Stimulated activated CD4-positive, alpha-beta T cell treated with anti-CD3 and anti-CD28 coated beads, Interleukin-15, amount 100 ng/mL, for 24 hours (primary cell): ENCODE measurements at regions not wholly inside any gene's neighbourhood (a gene's known extent, or its start where the extent isn't known, plus 50 kb on each side); places are given as distances from the start of the nearest gene placed in this dataset.

ENCODE experiments used
- DNase-seq: peaks from one replicate; pipeline ENCODE4 v3.0.0-alpha.2; 2020

- DNase-seq: no peak
Measured at GRCh38 chr5:77157732-77158532, 52.5 kb upstream of the PDE8B start.

- no peak for DNase-seq
Measured at GRCh38 chr5:77156379-77156778, 54.1 kb upstream of the PDE8B start.

GRCh38 chr5:77155179-77155785 lies 55.2 kb upstream of the PDE8B start:
- peak; percentile 23 for DNase-seq

GRCh38 chr5:77152441-77152840 lies 58.0 kb upstream of the PDE8B start:
- no peak for DNase-seq

- no peak for DNase-seq
Measured at GRCh38 chr5:77151501-77151900, 59.0 kb upstream of the PDE8B start.

DNA sequence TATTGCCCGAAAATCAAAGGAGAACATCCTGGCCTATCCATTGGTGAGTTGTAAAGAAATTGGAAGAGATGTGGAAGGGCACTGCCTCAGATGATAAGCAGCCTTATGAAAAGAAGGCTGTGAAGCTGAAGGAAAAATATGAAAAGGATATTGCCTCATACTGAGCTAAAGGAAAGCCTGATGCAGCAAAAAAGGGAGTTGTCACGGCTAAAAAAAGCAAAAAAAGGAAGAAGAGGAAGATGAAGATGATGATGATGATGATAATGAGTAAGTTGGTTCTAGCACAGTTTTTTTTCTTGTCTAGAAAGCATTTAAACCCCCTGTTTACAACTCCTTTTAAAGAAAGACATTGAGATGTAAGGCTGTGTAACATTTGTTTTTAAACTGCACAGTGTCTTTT lies 59.8 kb upstream of the ZBED3 start:
- no peak for DNase-seq

DNA sequence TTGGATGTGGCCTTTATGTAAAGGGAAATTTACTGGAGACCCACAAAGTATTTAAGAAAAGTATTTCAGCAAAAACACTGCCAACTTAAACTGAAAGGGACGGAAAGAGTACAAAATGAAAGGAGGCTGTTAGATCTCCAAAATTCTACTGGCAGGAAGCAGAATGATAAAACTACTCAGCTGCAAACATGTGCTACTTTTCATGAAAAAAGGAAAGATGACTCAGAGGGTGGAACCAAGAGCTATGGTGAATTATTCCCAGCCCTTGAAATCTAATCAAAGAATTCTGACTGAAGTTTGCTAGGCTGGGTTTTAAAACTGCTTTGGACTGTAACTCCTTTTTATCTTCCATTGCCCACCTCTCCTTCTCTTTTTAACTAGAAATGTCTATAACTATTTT lies 58.6 kb upstream of the ZBED3 start:
- no peak for DNase-seq

DNA sequence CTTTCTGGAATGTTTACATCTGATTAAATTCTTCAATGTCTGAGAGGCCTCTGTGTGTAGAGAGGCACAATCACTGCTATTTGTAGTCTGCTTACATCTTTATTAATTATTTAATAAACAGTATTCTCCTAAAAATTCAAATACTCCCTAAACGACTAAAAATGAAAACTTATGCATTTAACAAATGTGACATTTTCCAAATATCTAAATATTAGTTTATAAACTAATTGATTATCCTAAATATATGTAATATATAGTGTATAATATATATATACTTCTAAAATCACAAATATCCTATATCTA lies 57.7 kb upstream of the ZBED3 start:
- DNase-seq: no peak

- DNase-seq: peak; percentile 71
Measured at GRCh38 chr5:77143998-77144836, 57.1 kb upstream of the ZBED3 start.

DNA sequence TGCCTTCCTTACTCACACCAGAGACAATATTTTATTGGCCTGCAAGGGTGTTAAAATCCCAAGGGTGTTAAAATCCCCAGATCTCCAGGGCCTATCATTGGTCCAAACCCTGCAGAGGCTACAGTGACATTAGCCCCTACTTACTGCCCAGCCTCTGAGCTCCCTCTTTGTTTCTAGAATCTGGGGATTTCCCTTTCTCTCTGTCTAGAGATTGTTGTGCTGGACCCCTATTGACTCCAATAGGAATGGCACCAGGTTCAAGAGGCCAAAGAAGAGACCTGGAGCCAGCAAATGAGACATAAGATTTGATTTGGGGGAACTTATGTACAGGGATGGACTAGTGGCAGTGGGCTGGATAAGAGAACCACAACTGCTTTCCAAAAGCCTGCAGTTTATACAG lies 53.3 kb upstream of the ZBED3 start:
- DNase-seq: no peak

DNA sequence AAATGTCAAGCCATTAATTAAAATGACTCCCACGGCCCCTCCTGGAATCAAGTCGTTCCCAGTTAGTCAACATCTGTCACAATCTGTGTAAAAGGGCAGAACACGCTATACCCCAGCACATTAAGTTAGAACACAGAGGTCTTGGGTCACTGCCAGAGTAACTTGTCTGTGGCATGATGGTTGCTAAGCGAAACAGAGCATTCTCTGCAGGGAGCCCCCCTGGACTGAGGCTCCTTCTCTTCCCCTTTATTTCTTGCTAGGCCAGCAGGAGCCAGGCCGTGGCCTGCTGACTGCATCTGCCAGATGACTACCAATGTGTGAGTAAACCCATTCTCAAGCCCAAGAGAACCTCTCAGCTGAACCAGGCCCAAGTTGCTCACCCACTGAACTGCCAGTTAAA lies 51.9 kb upstream of the ZBED3 start:
- DNase-seq: no peak
